GM12878 (cell line): ENCODE measurements at regions not wholly inside any gene's neighbourhood (a gene's known extent, or its start where the extent isn't known, plus 50 kb on each side); places are given as distances from the start of the nearest gene placed in this dataset.

ENCODE experiments used
- ATAC-seq: fragments of 200-7000 bp; cut with Tn5 transposase; 3 replicates; pipeline ENCODE4 v1.9.1; 2020; ENCODE audit warnings: mild to moderate bottlenecking, moderate library complexity
- BruUV-seq: library from RNA; stranded (reverse); fragments of 400-500 nt; replicated peaks from 2 replicates; lab custom pipeline; 2021; lab: Mats Ljungman, UMichigan
- CTCF ChIA-PET: fragments of 300-600 bp; sonication (Branson Sonifier 250); formaldehyde crosslinking; extraction: SDS; loops from one replicate; lab custom pipeline; 2021; ENCODE audit warnings: inconsistent platforms; lab: Yijun Ruan, JAX
- POLR2A ChIA-PET: fragments of 350-600 bp; formaldehyde crosslinking; extraction: SDS; loops from one replicate; lab custom pipeline; 2021; ENCODE audit warnings: inconsistent platforms; lab: Charles Lee
- RAD21 ChIA-PET: fragments of 300-600 bp; sonication (Branson Sonifier 250); formaldehyde crosslinking; loops from one replicate; lab custom pipeline; 2023; ENCODE audit warnings: antibody characterized with exemption; ENCODE audit not compliant: unreplicated experiment; lab: Charles Lee
- SMC1A ChIA-PET: fragments of 300-600 bp; sonication (Branson Sonifier 250); formaldehyde crosslinking; loops from one replicate; lab custom pipeline; 2023; ENCODE audit not compliant: unreplicated experiment, uncharacterized antibody; lab: Charles Lee
- DNase-seq: peaks from one replicate; pipeline ENCODE4 v3.0.0-alpha.2; 2011; ENCODE audit warnings: low read depth, low spot score
- FAIRE-seq: peaks from 3 replicates; lab custom pipeline; 2011; peaks lifted over from hg19 to GRCh38; lab: Jason Lieb, UNC
- H2AFZ ChIP-seq: 2 replicates; pipeline ENCODE4 v1.6.0; 2011; ENCODE audit warnings: low read depth, low read length, control low read depth; ENCODE audit not compliant: control insufficient read depth
- H3K27ac ChIP-seq: 2 replicates; pipeline ENCODE4 v1.5.1; 2011; ENCODE audit warnings: control low read depth; ENCODE audit not compliant: control insufficient read depth, insufficient read depth
- H3K27me3 ChIP-seq, 2 experiments: replicated peaks in 1 of 2; 2 replicates each; pipeline versions ENCODE4 v1.6.0 to v1.6.1; 2011; ENCODE audit warnings: low read length in 1 of 2; ENCODE audit not compliant: control insufficient read depth in 2 of 2, insufficient read depth in 2 of 2
- H3K36me3 ChIP-seq, 2 experiments: 2 replicates each; pipeline ENCODE4 v1.5.1; 2011; ENCODE audit warnings: low read length in 1 of 2; ENCODE audit not compliant: control insufficient read depth in 2 of 2, insufficient read depth in 2 of 2
- H3K4me1 ChIP-seq: 2 replicates; pipeline ENCODE4 v1.6.1; 2011; ENCODE audit warnings: mild to moderate bottlenecking, low read length, moderate library complexity, mixed read lengths; ENCODE audit not compliant: control insufficient read depth, insufficient read depth
- H3K4me2 ChIP-seq: 2 replicates; pipeline ENCODE4 v1.6.0; 2011; ENCODE audit warnings: control low read depth; ENCODE audit not compliant: control insufficient read depth, insufficient read depth
- H3K4me3 ChIP-seq: fragments of 200-600 bp; sonication (generic); 2 replicates; pipeline ENCODE4 v1.5.1; 2016
- H3K79me2 ChIP-seq: 2 replicates; pipeline ENCODE4 v1.6.0; 2011; ENCODE audit warnings: low read length; ENCODE audit not compliant: control insufficient read depth, insufficient read depth
- H3K9ac ChIP-seq: 2 replicates; pipeline ENCODE4 v1.8.0; 2011; ENCODE audit warnings: low read length, control low read depth, mixed read lengths; ENCODE audit not compliant: control insufficient read depth, insufficient read depth
- H3K9me3 ChIP-seq: replicated peaks from 3 replicates; pipeline ENCODE4 v1.5.1; 2011; ENCODE audit warnings: mild to moderate bottlenecking, low read length; ENCODE audit not compliant: control insufficient read depth, insufficient read depth
- H4K20me1 ChIP-seq: 2 replicates; pipeline ENCODE4 v1.6.0; 2011; ENCODE audit not compliant: control insufficient read depth, insufficient read depth
- ATF3 ChIP-seq: IDR thresholded peaks from 2 replicates; pipeline ENCODE4 v1.6.1; 2011; ENCODE audit warnings: low read depth, mild to moderate bottlenecking, low read length, moderate library complexity, borderline replicate concordance; ENCODE audit errors: extremely low read depth
- CBX5 ChIP-seq: sonication (generic); IDR thresholded peaks from 2 replicates; pipeline ENCODE4 v1.6.1; 2016; ENCODE audit warnings: low read depth, moderate library complexity, mild to moderate bottlenecking, inconsistent platforms
- CUX1 ChIP-seq: IDR thresholded peaks from 2 replicates; pipeline ENCODE4 v1.6.1; 2012; ENCODE audit warnings: improper control_type of control experiment, low read depth, low read length; ENCODE audit not compliant: insufficient replicate concordance
- E2F4 ChIP-seq: IDR thresholded peaks from 2 replicates; pipeline ENCODE4 v1.6.1; 2012; ENCODE audit warnings: low read depth, low read length, improper control_type of control experiment
- FOXK2 ChIP-seq: fragments of 450-650 bp; IDR thresholded peaks from 2 replicates; pipeline ENCODE4 v1.6.1; 2017; ENCODE audit warnings: mild to moderate bottlenecking, moderate library complexity
- MEF2A ChIP-seq: IDR thresholded peaks from 2 replicates; pipeline ENCODE4 v1.6.1; 2011; ENCODE audit warnings: low read depth, mild to moderate bottlenecking, low read length, moderate library complexity; ENCODE audit not compliant: insufficient read depth
- MLLT1 ChIP-seq: fragments of 450-650 bp; IDR thresholded peaks from 2 replicates; pipeline ENCODE4 v1.6.1; 2016; ENCODE audit warnings: mild to moderate bottlenecking
- NBN ChIP-seq: fragments of 450-650 bp; IDR thresholded peaks from 2 replicates; pipeline ENCODE4 v1.6.1; 2016
- NFXL1 ChIP-seq: fragments of 450-650 bp; IDR thresholded peaks from 2 replicates; pipeline ENCODE4 v1.6.1; 2017; ENCODE audit warnings: antibody characterized with exemption, mild to moderate bottlenecking, borderline replicate concordance
- NR2C2 ChIP-seq: IDR thresholded peaks from 2 replicates; pipeline ENCODE4 v1.6.1; 2011; ENCODE audit warnings: borderline replicate concordance, low read depth; ENCODE audit not compliant: control insufficient read depth, insufficient read length
- RELA ChIP-seq: fragments of 450-650 bp; IDR thresholded peaks from 2 replicates; pipeline ENCODE4 v1.8.0; 2014; ENCODE audit warnings: borderline replicate concordance; ENCODE audit not compliant: partially characterized antibody
- SP1 ChIP-seq: IDR thresholded peaks from one replicate; pipeline ENCODE4 v1.6.1; 2011; ENCODE audit warnings: low read depth, low read length
- SREBF1 ChIP-seq: IDR thresholded peaks from 2 replicates; pipeline ENCODE4 v1.6.1; 2012; ENCODE audit warnings: mild to moderate bottlenecking, low read length
- TAF1 ChIP-seq: IDR thresholded peaks from 2 replicates; pipeline ENCODE4 v1.6.1; 2011; ENCODE audit warnings: mild to moderate bottlenecking, low read depth, low read length, borderline replicate concordance
- ZBTB33 ChIP-seq: fragments of 450-650 bp; IDR thresholded peaks from 2 replicates; pipeline ENCODE4 v1.6.1; 2017; ENCODE audit warnings: mild to moderate bottlenecking
- ZNF274 ChIP-seq: IDR thresholded peaks from one replicate; pipeline ENCODE4 v1.8.0; 2011; ENCODE audit not compliant: insufficient read length, insufficient read depth
- in situ Hi-C: fragments of 300-500 bp; cut with MboI; formaldehyde crosslinking; loops from 9 replicates; pipeline ENCODE4 v1.14.3; 2018; ENCODE audit warnings: mixed read lengths
- intact Hi-C: fragments of 100-400 bp; cut with micrococcal nuclease; formaldehyde crosslinking; loops from one replicate; pipeline ENCODE4 v1.14.2; 2022; ENCODE audit not compliant: unreplicated experiment

- SMC1A ChIA-PET, result no interaction called here
- H4K20me1 ChIP-seq, result no peaks in the 10 kb centered on the region
- no peak overlapping the region for H2AFZ ChIP-seq
- BruUV-seq, result no TSS peak
- no peak for FAIRE-seq
- no peaks in the 10 kb centered on the region for H3K4me1 ChIP-seq
- H3K36me3 ChIP-seq, result no peaks in the 10 kb centered on the region
- H3K4me3 ChIP-seq, result no peak overlapping the region
- no peak for DNase-seq
- H3K79me2 ChIP-seq, result no peaks in the 10 kb centered on the region
- no peak overlapping the region for H3K9ac ChIP-seq
- in situ Hi-C loops (no loop called here), intact Hi-C loops (no loop called here)
- POLR2A ChIA-PET, result interaction anchor here (0.6 to 1.7 kb wide), 2 partner anchors 48 to 152 kb away, joined by 4 read pairs; no protein-coding TSS in a partner anchor
- CTCF ChIA-PET, result interaction anchor here (0.9 kb wide), 1 partner anchor 18 kb away, joined by 3 read pairs; no protein-coding TSS in a partner anchor
- no peak overlapping the region for H3K27ac ChIP-seq
- no peak for ATAC-seq
- no peak overlapping the region for H3K4me2 ChIP-seq
- no peaks in the 10 kb centered on the region for H3K27me3 ChIP-seq
- RAD21 ChIA-PET, result no interaction called here
- no peaks in the 10 kb centered on the region for H3K9me3 ChIP-seq
- TF ChIP-seq SREBF1 (no peak), RELA (no peak), ZNF274 (no peak), NFXL1 (no peak), ZBTB33 (no peak), NR2C2 (no peak), SP1 (no peak), NBN (no peak), ATF3 (no peak), MEF2A (no peak), MLLT1 (no peak), CUX1 (no peak), FOXK2 (no peak), E2F4 (no peak), TAF1 (no peak), CBX5 (no peak)
Measured at GRCh38 chr2:57567245-57567644, 479.4 kb upstream of the VRK2 start.
